GM11168 (cell line): ENCODE measurements at regions not wholly inside any gene's neighbourhood (a gene's known extent, or its start where the extent isn't known, plus 50 kb on each side); places are given as distances from the start of the nearest gene placed in this dataset.
"Not testable (repeated sequence)": the region's sequence is repeated elsewhere in the genome, so short reads cannot be mapped to it uniquely, and the experiment has no call there.

Experiments
- in situ Hi-C: fragments of 300-500 bp; cut with MboI; formaldehyde crosslinking; loops from one replicate; pipeline ENCODE4 v1.12.0; 2022; ENCODE audit warnings: low sequenced_read_pairs; ENCODE audit not compliant: unreplicated experiment

DNA sequence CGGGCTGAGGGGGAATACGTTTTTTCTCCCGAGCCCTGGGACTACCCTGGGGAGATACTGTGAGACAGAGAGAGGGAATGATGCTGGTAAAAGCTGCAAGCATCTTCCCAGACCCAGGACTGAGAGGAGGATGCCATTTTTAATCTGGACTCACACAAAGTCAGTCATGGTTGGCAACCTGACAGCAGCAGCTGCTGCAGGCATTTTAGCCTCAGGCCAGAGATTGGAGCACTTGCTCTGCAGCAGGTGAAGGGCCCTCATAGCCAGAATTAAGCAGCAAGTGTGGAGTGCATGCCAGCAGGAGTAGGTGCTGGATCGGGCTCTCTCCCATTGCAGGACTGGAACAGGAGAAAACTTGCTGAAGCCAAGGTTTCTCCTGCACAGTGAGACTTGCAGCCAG is 361.1 kb upstream of the CLEC14A start:
- in situ Hi-C loops: no loop called here

DNA sequence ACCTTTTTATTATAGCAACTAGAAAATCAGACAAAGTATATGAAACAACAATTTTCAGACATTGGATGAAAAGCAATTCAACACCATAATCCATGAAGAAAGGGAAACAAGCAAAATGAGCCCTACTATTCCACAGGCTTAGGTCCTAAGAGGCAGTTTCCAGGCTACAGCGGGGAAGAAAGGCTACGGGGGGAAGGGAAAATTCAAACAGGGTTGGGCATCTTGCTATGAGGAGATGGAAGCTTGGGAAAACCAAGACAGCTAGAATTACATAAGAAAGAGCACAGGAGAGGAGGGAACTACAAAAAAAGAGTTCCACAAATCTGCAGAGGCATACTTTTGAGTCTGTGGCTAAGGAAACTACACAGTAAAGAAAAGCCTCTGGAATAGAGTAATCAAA is 356.0 kb upstream of the CLEC14A start:
- in situ Hi-C loops: no loop called here

- in situ Hi-C loops: no loop called here
Observed at GRCh38 chr14:38608244-38608643, 352.4 kb upstream of the CLEC14A start.

DNA sequence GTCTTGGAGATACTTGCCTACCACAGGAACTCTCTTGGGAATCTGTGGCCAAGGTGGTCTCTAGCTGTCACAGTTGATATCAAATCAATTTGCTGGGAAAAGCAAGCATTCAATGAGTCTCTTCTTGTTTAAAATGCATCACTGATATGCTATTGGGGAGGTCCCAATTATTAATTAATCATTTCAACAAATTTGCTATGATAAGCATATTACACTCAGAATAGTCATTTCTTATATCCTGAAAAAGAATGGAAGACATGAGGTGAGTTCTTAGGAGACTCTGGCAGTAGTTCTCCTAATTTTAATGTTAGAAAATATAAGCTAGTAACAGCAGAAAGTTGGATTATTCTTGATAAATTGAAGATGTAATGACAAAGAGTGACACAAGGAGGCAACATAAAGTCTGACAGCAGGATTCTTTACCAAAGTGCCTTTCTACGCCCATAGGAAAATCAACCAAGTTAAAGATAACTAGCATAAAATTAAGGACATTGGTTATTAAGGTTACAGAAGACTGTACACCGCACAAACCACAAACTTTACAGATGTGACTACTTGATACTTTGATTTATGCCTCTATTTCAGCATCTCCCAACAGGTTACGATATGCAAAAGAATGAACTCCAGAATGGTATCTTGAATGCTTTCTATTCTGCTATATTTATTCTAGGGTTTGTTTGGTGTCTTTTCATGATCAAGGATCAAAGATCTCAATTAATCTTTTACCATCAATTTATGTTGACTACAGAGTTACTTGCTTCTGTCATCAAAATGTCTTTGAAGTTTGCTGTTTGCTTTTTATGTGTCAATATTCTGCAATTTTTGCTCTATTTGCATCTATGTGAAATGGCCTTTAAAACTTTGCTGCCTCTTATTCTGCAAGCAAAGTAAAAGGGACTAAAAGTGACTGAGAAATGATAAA is 349.6 kb upstream of the CLEC14A start:
- in situ Hi-C loops: no loop called here

- in situ Hi-C loops: not testable (repeated sequence)
Observed at GRCh38 chr14:38600572-38600971, 344.7 kb upstream of the CLEC14A start.

DNA sequence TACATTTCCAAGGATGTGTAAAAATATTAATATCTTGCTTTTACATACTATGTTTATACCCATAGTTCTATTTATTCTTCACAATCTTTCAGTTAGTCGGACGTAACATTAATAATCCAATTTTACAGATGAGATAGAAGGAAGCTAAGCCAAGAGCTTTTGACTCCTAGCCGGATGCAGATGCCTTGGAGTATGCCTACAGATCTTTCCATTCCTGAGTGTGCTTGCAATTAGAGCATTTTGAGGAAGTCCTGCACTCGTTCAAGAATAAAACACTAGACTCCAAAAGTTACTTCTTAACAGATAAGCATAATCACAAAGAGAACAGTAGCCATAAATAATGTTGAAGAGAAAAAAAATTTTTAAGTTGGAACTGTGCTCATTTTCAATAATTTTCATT is 337.6 kb upstream of the CLEC14A start:
- in situ Hi-C loops: no loop called here

GRCh38 chr14:38592764-38593442 is 337.0 kb upstream of the CLEC14A start:
- in situ Hi-C loops: no loop called here

- in situ Hi-C loops: no loop called here
Observed at GRCh38 chr14:38589747-38590350, 334.0 kb upstream of the CLEC14A start.

DNA sequence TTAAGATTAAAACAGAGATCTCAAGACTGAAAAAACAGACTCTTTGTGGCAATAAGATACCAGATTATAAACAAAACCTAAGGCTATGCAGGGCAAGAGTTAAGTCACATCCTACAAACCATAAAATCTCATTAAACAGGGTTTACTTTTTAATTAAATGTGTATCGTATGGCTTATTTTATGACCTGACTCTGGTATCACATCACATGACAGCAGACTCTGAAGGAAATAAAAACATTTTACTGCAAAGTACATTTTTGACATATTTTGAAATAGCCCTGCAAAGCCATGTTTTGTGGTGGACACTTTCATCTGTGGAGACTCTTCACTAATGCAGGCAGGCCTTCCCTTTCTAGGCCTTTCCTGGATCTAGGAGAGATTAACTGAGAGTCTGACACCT is 327.6 kb upstream of the CLEC14A start:
- in situ Hi-C loops: no loop called here

GRCh38 chr14:38578278-38578681 is 322.4 kb upstream of the CLEC14A start:
- in situ Hi-C loops: no loop called here

DNA sequence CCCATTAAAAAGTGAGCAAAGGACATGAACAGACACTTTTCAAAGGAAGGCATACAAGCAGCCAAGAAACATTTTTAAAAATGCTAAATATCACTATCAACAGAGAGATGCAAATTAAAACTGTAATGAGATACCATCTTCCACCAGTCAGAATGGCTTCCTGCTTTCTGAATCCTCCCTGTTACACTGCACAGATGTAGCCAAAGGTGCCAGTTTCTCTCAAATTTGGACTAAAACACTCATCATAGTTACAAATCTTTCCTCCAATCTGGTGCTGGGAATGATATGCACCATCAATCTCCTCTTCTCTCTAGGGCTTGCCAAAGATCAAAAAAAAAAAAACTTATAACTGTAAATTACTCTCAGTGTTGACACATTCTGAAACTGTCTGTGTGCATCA is 311.8 kb upstream of the CLEC14A start:
- in situ Hi-C loops: no loop called here

DNA sequence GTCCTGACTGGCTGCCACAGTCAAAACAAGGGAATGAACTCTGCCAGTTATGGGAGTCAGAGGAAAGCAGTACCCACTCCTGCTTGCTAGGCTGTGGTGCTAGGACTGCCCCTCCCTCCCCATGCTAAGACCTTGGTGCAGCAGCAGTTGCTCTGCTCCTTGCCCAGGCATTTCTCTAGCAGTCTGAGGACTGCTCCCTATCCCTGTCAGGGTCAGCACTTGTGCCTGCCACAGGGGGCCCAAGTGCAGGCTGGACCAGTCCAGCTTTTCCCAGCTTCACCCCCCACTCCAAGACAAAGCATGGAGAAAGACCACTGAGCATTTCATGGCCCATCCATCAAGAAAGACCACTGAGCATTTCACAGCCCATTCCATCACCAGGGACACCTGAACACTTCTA is 305.8 kb upstream of the CLEC14A start:
- in situ Hi-C loops: no loop called here

DNA sequence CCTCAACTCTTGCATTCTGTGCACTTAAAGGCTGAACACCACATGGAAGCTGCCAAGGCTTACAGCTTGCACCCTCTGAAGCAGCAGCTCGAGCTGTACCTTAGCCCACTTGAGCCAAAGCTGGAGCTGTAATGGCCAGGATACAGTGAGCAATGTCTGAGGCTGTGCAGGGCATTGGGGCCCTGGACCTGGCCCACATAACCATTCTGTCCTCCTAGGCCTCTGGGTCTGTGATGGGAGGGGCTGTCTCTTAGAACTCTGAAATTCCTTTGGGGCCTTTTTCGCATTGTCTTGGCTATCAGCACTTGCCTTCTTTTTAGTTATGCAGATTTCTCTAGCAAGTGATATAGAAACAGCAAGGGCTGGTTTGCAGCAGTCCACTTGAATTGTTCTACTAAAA is 303.8 kb upstream of the CLEC14A start:
- in situ Hi-C loops: no loop called here

DNA sequence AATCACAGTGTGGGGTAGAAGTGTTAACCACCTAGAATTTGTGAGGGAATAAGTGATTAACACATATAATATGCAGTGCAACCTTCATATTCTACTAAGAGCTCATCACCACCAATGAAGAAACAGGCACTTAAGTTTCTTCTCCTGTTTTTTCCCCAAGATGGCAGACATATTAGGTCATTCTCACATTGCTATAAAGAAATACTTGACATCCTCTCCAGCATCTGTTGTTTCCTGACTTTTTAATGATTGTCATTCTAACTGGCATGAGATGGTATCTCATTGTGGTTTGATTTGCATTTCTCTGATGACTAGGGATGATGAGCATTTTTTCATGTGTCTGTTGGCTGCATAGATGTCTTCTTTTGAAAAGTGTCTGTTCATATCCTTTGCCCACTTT is 301.5 kb upstream of the CLEC14A start:
- in situ Hi-C loops: not testable (repeated sequence)

GRCh38 chr14:38556252-38556651 is 300.4 kb upstream of the CLEC14A start:
- in situ Hi-C loops: no loop called here

DNA sequence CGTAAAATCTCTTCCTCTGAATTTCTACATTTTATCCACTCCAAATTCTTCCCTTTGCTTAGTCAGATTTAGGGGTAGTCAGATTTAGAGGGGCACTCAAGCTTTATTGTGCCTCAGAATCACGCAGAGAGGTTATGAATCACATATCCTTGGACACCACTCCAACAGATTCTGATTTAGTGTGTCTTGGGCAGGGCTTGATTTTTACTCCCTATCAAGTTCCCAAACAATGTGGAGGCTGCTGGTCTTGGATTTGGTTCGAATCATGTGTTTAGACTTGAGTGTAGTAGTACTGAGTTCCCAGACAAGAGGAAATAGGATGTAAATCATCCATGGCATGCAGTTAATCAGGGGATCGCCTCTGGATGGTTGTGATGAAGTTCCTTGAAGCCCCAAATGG is 298.1 kb upstream of the CLEC14A start:
- in situ Hi-C loops: no loop called here

GRCh38 chr14:38553586-38553985 is 297.7 kb upstream of the CLEC14A start:
- in situ Hi-C loops: no loop called here

- in situ Hi-C loops: no loop called here
Observed at GRCh38 chr14:38549564-38549963, 293.7 kb upstream of the CLEC14A start.

- in situ Hi-C loops: no loop called here
Observed at GRCh38 chr14:38547961-38548490, 292.1 kb upstream of the CLEC14A start.

DNA sequence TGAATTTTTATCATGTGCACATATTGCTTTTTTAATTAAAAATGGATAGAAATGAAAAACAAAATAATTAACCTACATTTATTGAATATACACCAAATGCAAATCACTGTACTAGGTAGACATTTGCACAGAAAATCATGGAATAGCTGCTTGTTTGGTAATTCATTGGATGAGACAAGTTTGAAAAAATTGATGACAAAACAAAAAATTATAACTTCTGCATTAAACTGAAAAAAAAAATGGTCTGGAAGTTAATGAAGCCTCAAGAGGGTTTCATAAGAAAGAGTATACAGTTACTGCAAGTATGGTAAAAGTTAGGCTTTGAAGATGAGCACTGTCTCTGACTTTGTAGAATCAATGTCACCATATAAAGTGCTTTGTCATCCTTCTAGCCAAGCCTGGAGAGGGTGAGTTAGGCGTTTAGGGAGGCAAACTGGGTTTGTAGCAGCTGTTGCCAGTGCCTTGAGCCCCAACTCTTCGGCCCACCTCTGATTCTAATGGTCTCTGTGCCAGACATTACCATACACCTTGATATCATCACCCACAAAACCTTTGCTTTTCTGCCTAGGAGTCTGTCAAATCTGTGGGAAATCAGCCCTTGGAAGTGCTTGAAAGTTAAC is 291.1 kb upstream of the CLEC14A start:
- in situ Hi-C loops: no loop called here

- in situ Hi-C loops: no loop called here
Observed at GRCh38 chr14:38544776-38545175, 288.9 kb upstream of the CLEC14A start.
